A549 (cell line): ENCODE measurements at regions not wholly inside any gene's neighbourhood (a gene's known extent, or its start where the extent isn't known, plus 50 kb on each side); places are given as distances from the start of the nearest gene placed in this dataset.

Source experiments
- ATAC-seq, 2 experiments: fragments of 200-7000 bp in 1 of 2; fragments of >200 bp in 1 of 2; cut with Nextera tagmentation in 1 of 2; cut with Tn5 transposase in 1 of 2; 3 replicates each; pipeline versions ENCODE4 v1.8.0 to v1.9.1; 2018 to 2020; ENCODE audit warnings: mild to moderate bottlenecking in 1 of 2, moderate library complexity in 1 of 2
- CTCF ChIA-PET: fragments of 300-600 bp; sonication (Branson Sonifier 250); formaldehyde crosslinking; extraction: SDS; loops from one replicate; lab custom pipeline; 2021; ENCODE audit warnings: antibody characterized with exemption, inconsistent platforms; lab: Yijun Ruan, JAX
- POLR2A ChIA-PET: fragments of 350-600 bp; formaldehyde crosslinking; extraction: SDS; loops from one replicate; lab custom pipeline; 2021; ENCODE audit warnings: antibody characterized with exemption, inconsistent platforms; lab: Yijun Ruan, JAX
- DNase-seq, 2 experiments: peaks; one replicate each; pipeline versions ENCODE4 v3.0.0 to v3.0.0-alpha.2; 2011 to 2016; ENCODE audit warnings: low read depth in 1 of 2, low spot score in 1 of 2
- FAIRE-seq: peaks from 2 replicates; lab custom pipeline; 2011; peaks lifted over from hg19 to GRCh38; lab: Jason Lieb, UNC
- H3K27ac ChIP-seq, 2 experiments: fragments of >200 bp; sonication (Bioruptor Twin); formaldehyde crosslinking; 3 replicates each; pipeline ENCODE4 v1.5.1; 2016 to 2017
- H3K4me1 ChIP-seq: fragments of >200 bp; sonication (Bioruptor Twin); formaldehyde crosslinking; 3 replicates; pipeline ENCODE4 v1.6.1; 2016
- H3K4me2 ChIP-seq: fragments of >200 bp; sonication (Bioruptor Twin); formaldehyde crosslinking; 3 replicates; pipeline ENCODE4 v1.6.1; 2016
- H3K4me3 ChIP-seq: fragments of >200 bp; sonication (Bioruptor Twin); formaldehyde crosslinking; 3 replicates; pipeline ENCODE4 v1.5.1; 2016
- H3K9me3 ChIP-seq: fragments of >200 bp; sonication (Bioruptor Twin); formaldehyde crosslinking; 3 replicates; pipeline ENCODE4 v1.6.1; 2016
- BHLHE40 ChIP-seq: IDR thresholded peaks from 2 replicates; pipeline ENCODE4 v1.6.1; 2012; ENCODE audit warnings: low read depth, low read length, inconsistent platforms
- CBX8 ChIP-seq: fragments of 200-600 bp; sonication (generic); IDR thresholded peaks from 2 replicates; pipeline ENCODE4 v1.6.1; 2016
- CEBPB ChIP-seq, 2 experiments: fragments of >200 bp in 1 of 2; sonication (Bioruptor Twin) in 1 of 2; formaldehyde crosslinking in 1 of 2; IDR thresholded peaks; 2 replicates each; pipeline ENCODE4 v1.6.1; 2012 to 2016
- CHD2 ChIP-seq: fragments of 150-350 bp; IDR thresholded peaks from 2 replicates; pipeline ENCODE4 v1.6.1; 2014; ENCODE audit warnings: low read length; ENCODE audit not compliant: partially characterized antibody
- CTCF ChIP-seq: fragments of >200 bp; sonication (Bioruptor Twin); formaldehyde crosslinking; IDR thresholded peaks from 3 replicates; pipeline ENCODE4 v1.5.1; 2016
- EHF ChIP-seq: fragments of 250-450 bp; sonication (Bioruptor Pico); IDR thresholded peaks from 2 replicates; pipeline ENCODE4 v1.5.0; 2020; ENCODE audit warnings: mild to moderate bottlenecking
- EP300 ChIP-seq, 2 experiments: fragments of >200 bp; sonication (Bioruptor Twin); formaldehyde crosslinking; IDR thresholded peaks; 2 replicates in 1 of 2; 3 replicates in 1 of 2; pipeline ENCODE4 v1.6.1; 2016 to 2017
- ESRRA ChIP-seq: fragments of 150-350 bp; IDR thresholded peaks from 2 replicates; pipeline ENCODE4 v1.6.1; 2014; ENCODE audit warnings: mild to moderate bottlenecking, low read length, borderline replicate concordance
- FOXS1 ChIP-seq: fragments of 250-450 bp; sonication (Bioruptor Pico); IDR thresholded peaks from 2 replicates; pipeline ENCODE4 v1.5.0; 2020; ENCODE audit warnings: mild to moderate bottlenecking, moderate library complexity
- HDAC2 ChIP-seq: fragments of 200-600 bp; sonication (generic); IDR thresholded peaks from 2 replicates; pipeline ENCODE4 v1.6.1; 2016
- HOXA7 ChIP-seq: fragments of 250-450 bp; sonication (Bioruptor Pico); IDR thresholded peaks from 2 replicates; pipeline ENCODE4 v1.5.0; 2020; ENCODE audit warnings: mild to moderate bottlenecking, moderate library complexity
- HOXB5 ChIP-seq: fragments of 250-450 bp; sonication (Bioruptor Pico); IDR thresholded peaks from 2 replicates; pipeline ENCODE4 v1.5.0; 2020; ENCODE audit warnings: mild to moderate bottlenecking, moderate library complexity
- JUNB ChIP-seq: fragments of >200 bp; sonication (Bioruptor Twin); formaldehyde crosslinking; IDR thresholded peaks from 2 replicates; pipeline ENCODE4 v1.6.1; 2016
- KDM1A ChIP-seq: fragments of 200-600 bp; sonication (generic); IDR thresholded peaks from 2 replicates; pipeline ENCODE4 v1.6.1; 2016; ENCODE audit warnings: low read depth, mild to moderate bottlenecking
- KDM5A ChIP-seq: fragments of 200-600 bp; sonication (generic); IDR thresholded peaks from 2 replicates; pipeline ENCODE4 v1.6.1; 2016; ENCODE audit warnings: antibody characterized with exemption, mild to moderate bottlenecking
- MAZ ChIP-seq: fragments of 150-350 bp; IDR thresholded peaks from 2 replicates; pipeline ENCODE4 v1.6.1; 2014; ENCODE audit warnings: antibody characterized with exemption, low read depth, low read length, borderline replicate concordance
- MYC ChIP-seq: IDR thresholded peaks from 2 replicates; pipeline ENCODE4 v1.6.1; 2012; ENCODE audit warnings: mild to moderate bottlenecking, inconsistent platforms, low read length, improper control_type of control experiment, borderline replicate concordance
- NR3C1 ChIP-seq: fragments of >200 bp; sonication (Bioruptor Twin); formaldehyde crosslinking; IDR thresholded peaks from 3 replicates; pipeline ENCODE4 v1.6.1; 2017
- PHF8 ChIP-seq: fragments of 200-600 bp; sonication (generic); IDR thresholded peaks from 2 replicates; pipeline ENCODE4 v1.6.1; 2016; ENCODE audit warnings: low read depth, mild to moderate bottlenecking, antibody characterized with exemption, moderate library complexity, borderline replicate concordance
- POLR2AphosphoS2 ChIP-seq: conservative IDR thresholded peaks from 2 replicates; pipeline ENCODE4 v1.6.1; 2012; ENCODE audit warnings: low read length, improper control_type of control experiment, inconsistent platforms
- RFX5 ChIP-seq: fragments of 450-650 bp; IDR thresholded peaks from 2 replicates; pipeline ENCODE4 v1.7.1; 2014; ENCODE audit warnings: antibody characterized with exemption, mild to moderate bottlenecking, moderate library complexity
- ZC3H11A ChIP-seq: fragments of 450-650 bp; IDR thresholded peaks from 2 replicates; pipeline ENCODE4 v1.6.1; 2014; ENCODE audit warnings: antibody characterized with exemption, mild to moderate bottlenecking
- ZFP36 ChIP-seq: fragments of 450-650 bp; IDR thresholded peaks from 2 replicates; pipeline ENCODE4 v1.6.1; 2014; ENCODE audit warnings: borderline replicate concordance; ENCODE audit not compliant: partially characterized antibody
- WGBS: methylation state at CpG from one replicate; pipeline ENCODE4 v1.1.6; 2017; ENCODE audit errors: missing lambda C conversion rate; 5-methylcytosine and 5-hydroxymethylcytosine counted together
- TF ChIP-seq, protein P1 (sequence below): IDR thresholded peaks from 2 replicates; pipeline ENCODE4 v1.6.1; 2012

GRCh38 chr10:25692761-25693160, 241.3 kb upstream of the MYO3A start:
- DNase-seq, result no peak
- no peak overlapping the region for H3K4me2 ChIP-seq
- POLR2A ChIA-PET, result no interaction called here
- H3K9me3 ChIP-seq, result no peaks in the 10 kb centered on the region
- TF ChIP-seq RFX5 (no peak), EP300 (IDR thresholded peaks at IDR 0.05) (no peak), JUNB (no peak), ZC3H11A (no peak), KDM5A (no peak), CEBPB (IDR thresholded peaks at IDR 0.05) (no peak), POLR2AphosphoS2 (no peak), CHD2 (no peak), ZFP36 (no peak), MAZ (no peak), HOXA7 (CRISPR knock-in tag) (no peak), KDM1A (no peak), PHF8 (no peak), CBX8 (no peak), HDAC2 (no peak), EHF (CRISPR knock-in tag) (no peak), BHLHE40 (no peak), ESRRA (no peak), FOXS1 (CRISPR knock-in tag) (no peak), CTCF (no peak)
- no peak overlapping the region for H3K4me3 ChIP-seq
- WGBS, result 19% methylated on average over 2 of the region's 2 CpGs
- H3K27ac ChIP-seq, result no peak overlapping the region
- no peaks in the 10 kb centered on the region for H3K4me1 ChIP-seq
- no peak for FAIRE-seq
- no peak; a peak in 1 of 6 replicates for ATAC-seq
- CTCF ChIA-PET, result interaction anchor here (1.1 to 4.9 kb wide), 3 partner anchors 8 to 11 kb away, joined by 3 to 33 read pairs (median 4); no protein-coding TSS in a partner anchor

GRCh38 chr10:25694206-25694933, 239.7 kb upstream of the MYO3A start:
- WGBS, result 43% methylated on average over 15 of the region's 15 CpGs

DNA sequence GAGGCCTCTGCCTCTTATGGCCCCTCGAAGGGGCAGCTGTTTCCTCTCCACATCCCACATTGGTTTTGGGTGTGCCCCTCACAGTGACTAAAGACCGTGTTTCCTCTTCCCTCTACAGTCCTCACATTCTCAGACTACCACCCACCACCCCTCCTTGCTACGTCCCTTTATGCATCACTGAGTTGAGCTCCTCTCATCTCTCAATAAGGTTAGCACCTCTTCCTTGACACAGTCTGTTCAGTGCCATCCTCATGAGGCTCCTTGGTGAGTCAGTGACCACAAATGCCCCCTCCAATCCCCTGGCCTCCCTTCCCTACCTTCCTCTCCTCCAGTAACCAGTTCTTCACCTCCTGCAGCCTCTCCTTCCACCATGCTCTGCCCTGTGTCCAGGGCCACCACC, 239.1 kb upstream of the MYO3A start:
- Histone ChIP-seq H3K4me3 (no peak overlapping the region), H3K27ac (no peak overlapping the region), H3K4me2 (no peak overlapping the region), H3K4me1 (no peaks in the 10 kb centered on the region), H3K9me3 (no peaks in the 10 kb centered on the region)
- ChIA-PET POLR2A (no interaction called here), CTCF (interaction anchor here (0.6 to 2.1 kb wide), 3 partner anchors 12 to 1053 kb away, joined by 3 to 5 read pairs (median 4); no protein-coding TSS in a partner anchor)
- FAIRE-seq, result no peak
- 24% methylated on average over 3 of the region's 3 CpGs for WGBS
- TF ChIP-seq, protein P1, sequence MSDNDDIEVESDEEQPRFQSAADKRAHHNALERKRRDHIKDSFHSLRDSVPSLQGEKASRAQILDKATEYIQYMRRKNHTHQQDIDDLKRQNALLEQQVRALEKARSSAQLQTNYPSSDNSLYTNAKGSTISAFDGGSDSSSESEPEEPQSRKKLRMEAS, result no peak
- DNase-seq, result no peak
- ATAC-seq, result no peak

More at GRCh38 chr10:25694206-25694933, 239.7 kb upstream of the MYO3A start:
- DNase-seq, result no peak
- Histone ChIP-seq H3K4me2 (no peak overlapping the region), H3K9me3 (no peaks in the 10 kb centered on the region), H3K4me3 (no peak overlapping the region), H3K4me1 (no peaks in the 10 kb centered on the region), H3K27ac (no peak overlapping the region)
- TF ChIP-seq HOXB5 (CRISPR knock-in tag), result no peak
- TF ChIP-seq NR3C1, result no peak
- TF ChIP-seq MYC, result no peak
- TF ChIP-seq EHF (CRISPR knock-in tag), result no peak
- TF ChIP-seq ZFP36, result no peak
- CTCF ChIA-PET, result interaction anchor here (0.6 to 2.1 kb wide), 3 partner anchors 9 to 1052 kb away, joined by 3 to 5 read pairs (median 4); no protein-coding TSS in a partner anchor
- no peak for FAIRE-seq
- ATAC-seq, result no peak
- POLR2A ChIA-PET, result no interaction called here
